ENCODE measurements at regions not wholly inside any gene's neighbourhood (a gene's known extent, or its start where the extent isn't known, plus 50 kb on each side); places are given as distances from the start of the nearest gene placed in this dataset.

DNA sequence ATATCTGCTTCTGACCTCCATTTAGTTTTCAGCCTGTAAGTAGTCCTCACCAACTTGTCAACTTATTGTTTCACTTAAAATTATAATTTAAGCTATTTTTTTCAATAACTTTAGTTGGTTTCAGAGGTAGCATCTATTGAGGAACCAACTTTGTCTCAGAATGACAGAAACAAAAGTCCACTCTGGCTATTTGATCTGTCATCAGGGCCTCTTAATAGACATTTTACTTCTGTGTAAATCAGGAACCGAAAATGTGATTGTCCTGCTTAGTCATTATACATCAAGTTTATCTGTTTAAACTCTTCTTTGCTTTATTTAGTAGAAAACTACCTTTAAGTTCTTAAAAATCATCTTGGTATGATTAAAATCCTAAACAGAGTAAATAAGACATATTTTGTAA lies 820.8 kb upstream of the EDIL3 start:
- Histone ChIP-seq H3K27me3 (replicated peaks in 1 of 4; ENCODE audit: control insufficient read depth in 3 of 4, extremely low read depth in 1 of 4, insufficient read depth in 3 of 4, low read length in 3 of 4) (no peaks in the 10 kb centered on the region), H3K4me2 (ENCODE audit: insufficient read depth in 1 of 2, low read depth in 2 of 2, low read length in 2 of 2) (no peak overlapping the region), H2BK12ac (ENCODE audit: low read depth, low read length) (no peak overlapping the region), H3K56ac (replicated peaks; ENCODE audit: insufficient read length, low read depth, low read length) (no peak overlapping the region), H4K91ac (replicated peaks; ENCODE audit: insufficient read length, low read length) (no peak overlapping the region), H4K20me1 (replicated peaks in 1 of 2; ENCODE audit: control insufficient read depth in 1 of 2, insufficient read depth in 2 of 2, low read length in 2 of 2) (no peaks in the 10 kb centered on the region), H3K4me1 (replicated peaks in 1 of 4; ENCODE audit: control insufficient read depth in 3 of 4, insufficient read depth in 4 of 4, low read length in 3 of 4) (no peaks in the 10 kb centered on the region), H3K23ac (ENCODE audit: insufficient read length) (no peak overlapping the region), H4K5ac (ENCODE audit: insufficient read length, low read depth, low read length) (no peak overlapping the region), H4K8ac (ENCODE audit: extremely low read depth, insufficient read depth, low read length) (no peak overlapping the region), H2AFZ (ENCODE audit: low read length) (no peak overlapping the region), H3K36me3 (ENCODE audit: control insufficient read depth in 2 of 4, insufficient read depth in 4 of 4, low read length in 3 of 4) (no peaks in the 10 kb centered on the region), H2AK5ac (ENCODE audit: low read depth, low read length) (no peak overlapping the region), H3K9me3 (ENCODE audit: insufficient read depth in 2 of 2, low read depth in 1 of 2, low read length in 1 of 2) (no peaks in the 10 kb centered on the region), H2BK120ac (replicated peaks; ENCODE audit: low read depth, low read length) (no peak overlapping the region), H2BK15ac (ENCODE audit: low read length) (no peak overlapping the region), H3K4ac (replicated peaks; ENCODE audit: insufficient read length, low read depth, low read length) (no peak overlapping the region), H3K9ac (replicated peaks in 1 of 4; ENCODE audit: extremely low read depth in 1 of 4, low read depth in 3 of 4, low read length in 3 of 4) (no peak overlapping the region), H3K23me2 (ENCODE audit: low read depth, low read length) (no peaks in the 10 kb centered on the region), H3K14ac (ENCODE audit: insufficient read length) (no peak overlapping the region), H3K4me3 (ENCODE audit: extremely low read depth in 1 of 4, insufficient read depth in 2 of 4, low read depth in 3 of 4, low read length in 4 of 4) (no peak overlapping the region), H3K79me2 (ENCODE audit: control insufficient read depth in 1 of 2, insufficient read depth in 2 of 2, low read length in 2 of 2) (no peaks in the 10 kb centered on the region), H3K79me1 (ENCODE audit: low read depth, low read length) (no peaks in the 10 kb centered on the region), H2BK20ac (ENCODE audit: low read length) (no peak overlapping the region), H3K27ac (ENCODE audit: low read depth, low read length) (no peak overlapping the region), H2BK5ac (ENCODE audit: low read depth, low read length) (no peak overlapping the region), H3K18ac (ENCODE audit: extremely low read depth, low read length) (no peak overlapping the region)
- DNase-seq (ENCODE audit: low read depth in 1 of 2, low spot score in 2 of 2) (no peak), FAIRE-seq (no peak)
- ChIA-PET POLR2A (ENCODE audit: partially characterized antibody) (no interaction called here), CTCF (ENCODE audit: partially characterized antibody) (no interaction called here)
- WGBS, 2 experiments (ENCODE audit: extremely low coverage in 1 of 2, insufficient coverage in 1 of 2, insufficient read length in 1 of 2, insufficient replicate concordance in 2 of 2, low coverage in 1 of 2, low lambda C conversion rate in 2 of 2, missing lambda C conversion rate in 1 of 2), result 96% methylated on average over 1 of the region's 1 CpG; no CpG with 5 or more reads in 1 of the 2 experiments
- no peak for TF ChIP-seq KDM4A (IDR thresholded peaks at IDR 0.05; ENCODE audit: low read depth, low read length, severe bottlenecking)
- no peak for TF ChIP-seq GTF2F1 (IDR thresholded peaks at IDR 0.05; ENCODE audit: borderline replicate concordance, low read depth, low read length)
- TF ChIP-seq RXRA (IDR thresholded peaks at IDR 0.05; ENCODE audit: insufficient read depth, low read depth, low read length), result no peak

Data from H1 (cell line).